Spinal cord (tissue), 10 donors: ENCODE measurements at regions not wholly inside any gene's neighbourhood (a gene's known extent, or its start where the extent isn't known, plus 50 kb on each side); places are given as distances from the start of the nearest gene placed in this dataset. TPM values are rescaled to one million over a fixed set of nuclear protein-coding genes. Genes with fewer than 3 reads are reported as not detected.

Experiments used
- DNase-seq, 6 donors: peaks; one replicate each; pipeline versions ENCODE4 v3.0.0 to v3.0.0-alpha.2; 2013 to 2015; ENCODE audit warnings: low spot score in 6 of 6, low read depth in 4 of 6
- H3K27ac ChIP-seq: one replicate; pipeline ENCODE4 v1.5.1; 2013; ENCODE audit warnings: low read depth, low read length, control low read depth
- H3K27me3 ChIP-seq: one replicate; pipeline ENCODE4 v1.6.1; 2013; ENCODE audit warnings: low read length; ENCODE audit not compliant: control insufficient read depth, insufficient read depth
- H3K36me3 ChIP-seq: one replicate; pipeline ENCODE4 v1.6.1; 2013; ENCODE audit warnings: low read length; ENCODE audit not compliant: control insufficient read depth, insufficient read depth
- H3K4me1 ChIP-seq: one replicate; pipeline ENCODE4 v1.6.1; 2013; ENCODE audit warnings: low read length; ENCODE audit not compliant: control insufficient read depth, insufficient read depth
- H3K4me3 ChIP-seq: one replicate; pipeline ENCODE4 v1.5.1; 2013; ENCODE audit warnings: low read depth, low read length, control low read depth
- H3K9me3 ChIP-seq: one replicate; pipeline ENCODE4 v1.6.1; 2013; ENCODE audit warnings: low read length; ENCODE audit not compliant: control insufficient read depth, insufficient read depth
- WGBS: methylation state at CpG from one replicate; pipeline ENCODE4 v1.1.5; 2013; ENCODE audit warnings: missing lambda C conversion rate; ENCODE audit not compliant: insufficient coverage; 5-methylcytosine and 5-hydroxymethylcytosine counted together
- small RNA-seq: library from RNA; depleted of rRNA; stranded (forward); fragments of <200 nt; gene quantifications from one replicate; pipeline ENCODE3, GENCODE V24; 2014; ENCODE audit warnings: low replicate concordance
- donor health status: healthy.

DNA sequence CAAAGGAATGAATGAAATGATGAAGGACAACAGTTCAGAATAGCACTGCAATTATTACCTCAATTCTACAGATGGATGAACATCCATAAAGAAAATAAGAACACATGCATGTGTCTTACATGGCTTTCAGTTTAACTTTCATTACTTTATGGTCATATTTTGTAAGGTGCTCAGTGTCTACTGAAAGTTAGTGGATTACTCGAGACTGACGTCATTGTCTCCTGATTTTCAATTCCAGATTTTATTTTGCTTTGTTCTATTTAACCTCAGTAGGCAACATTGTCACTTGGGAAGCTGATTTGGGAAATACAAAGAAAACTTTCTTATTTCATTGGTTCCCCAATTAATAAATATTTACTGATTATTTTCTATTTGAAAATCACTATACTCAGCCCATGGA lies 363.7 kb downstream of the CHSY3 start:
- no peaks in the 10 kb centered on the region for H3K4me1 ChIP-seq
- no peak overlapping the region for H3K27ac ChIP-seq
- no peak for DNase-seq
- H3K4me3 ChIP-seq: no peak overlapping the region
- no peaks in the 10 kb centered on the region for H3K36me3 ChIP-seq
- no peaks in the 10 kb centered on the region for H3K27me3 ChIP-seq
- no CpG with 5 or more reads among the region's 2 CpGs for WGBS
- H3K9me3 ChIP-seq: no peaks in the 10 kb centered on the region

DNA sequence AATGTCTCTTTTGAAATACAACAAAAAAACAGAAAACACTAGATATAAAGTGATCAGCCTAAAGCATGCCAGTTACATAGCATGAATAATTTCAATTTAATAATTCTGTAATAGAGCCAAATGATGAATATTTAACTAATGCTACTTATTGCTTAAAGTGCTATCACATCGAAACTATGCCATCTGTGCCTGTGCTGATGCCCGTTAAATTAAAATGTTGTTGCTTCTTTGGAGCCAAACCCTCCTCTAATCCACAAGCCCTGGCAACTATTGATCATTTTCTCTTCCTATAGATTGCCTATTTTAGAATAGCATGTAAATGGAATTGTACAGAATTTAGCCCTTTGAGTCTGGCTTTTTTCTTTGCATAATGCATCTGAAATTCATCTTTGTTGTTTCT lies 356.2 kb downstream of the CHSY3 start:
- Histone ChIP-seq H3K4me1 (no peaks in the 10 kb centered on the region), H3K36me3 (no peaks in the 10 kb centered on the region), H3K4me3 (no peak overlapping the region), H3K9me3 (no peaks in the 10 kb centered on the region), H3K27me3 (no peaks in the 10 kb centered on the region), H3K27ac (no peak overlapping the region)
- DNase-seq: peak in 2 of 6 donors; percentile 51 to 68
- no CpG with 5 or more reads among the region's 2 CpGs for WGBS

DNA sequence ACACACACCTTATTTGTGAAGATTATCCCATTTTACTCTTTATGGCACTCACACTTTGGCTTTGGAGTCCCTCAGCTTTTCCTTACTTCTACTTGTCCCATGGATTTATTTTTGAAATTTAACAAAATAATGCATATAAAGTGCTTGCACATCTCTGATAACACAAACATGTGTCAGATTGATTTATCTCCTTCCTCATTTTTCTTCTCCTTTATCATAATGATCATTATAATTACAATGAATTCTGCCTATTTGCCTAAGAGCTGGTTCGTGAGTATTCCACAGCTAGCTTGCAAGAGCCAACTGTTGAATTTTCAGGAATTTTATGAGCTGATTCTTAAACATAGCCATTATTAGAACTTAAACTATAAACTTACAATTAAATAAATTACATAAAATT lies 347.7 kb downstream of the CHSY3 start:
- Histone ChIP-seq H3K4me1 (no peaks in the 10 kb centered on the region), H3K27ac (no peak overlapping the region), H3K9me3 (no peaks in the 10 kb centered on the region), H3K27me3 (no peaks in the 10 kb centered on the region), H3K4me3 (no peak overlapping the region), H3K36me3 (no peaks in the 10 kb centered on the region)
- DNase-seq: no peak
- no CpG with 5 or more reads among the region's 1 CpG for WGBS

DNA sequence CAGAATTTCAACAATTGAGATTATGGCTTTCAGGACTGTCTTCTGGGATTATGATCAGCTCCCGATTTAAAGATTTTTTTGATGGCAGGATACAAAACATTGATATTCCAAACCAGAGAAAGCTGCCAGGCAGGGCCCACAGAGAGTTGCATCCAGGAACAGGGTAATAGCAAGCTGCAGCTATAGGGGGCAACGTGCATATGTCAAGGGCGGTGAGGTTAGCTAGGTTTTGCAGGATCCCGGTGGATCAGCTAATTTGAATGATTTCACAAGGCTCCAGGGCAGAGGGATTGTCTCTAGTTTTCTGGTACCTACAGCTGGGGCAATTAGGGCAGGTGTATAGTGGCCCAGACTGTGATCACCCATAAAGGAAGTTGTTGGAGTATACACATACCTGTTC lies 339.4 kb downstream of the CHSY3 start:
- no peak overlapping the region for H3K27ac ChIP-seq
- H3K9me3 ChIP-seq: no peaks in the 10 kb centered on the region
- no peaks in the 10 kb centered on the region for H3K4me1 ChIP-seq
- no peaks in the 10 kb centered on the region for H3K27me3 ChIP-seq
- DNase-seq: no peak
- no peaks in the 10 kb centered on the region for H3K36me3 ChIP-seq
- H3K4me3 ChIP-seq: no peak overlapping the region
- WGBS: 81% methylated on average over 3 of the region's 4 CpGs

DNA sequence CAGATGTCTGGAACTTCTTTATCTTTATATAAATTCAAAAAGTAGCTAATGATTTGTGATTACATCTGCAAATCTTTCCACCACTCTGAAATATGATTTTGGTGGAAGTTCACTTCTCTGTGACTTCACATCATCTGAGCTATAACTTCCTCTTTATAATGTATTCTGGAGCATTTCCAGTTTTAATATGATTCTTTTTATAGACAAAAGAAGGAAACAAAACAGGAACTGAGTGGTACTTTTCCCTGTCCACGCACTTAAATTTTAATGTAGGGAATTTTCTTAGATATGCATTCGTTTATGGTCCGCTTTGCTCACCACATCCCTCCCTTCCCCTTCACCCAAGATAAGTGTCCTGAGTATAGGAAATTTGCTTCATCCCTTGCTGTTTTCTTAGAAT lies 333.5 kb downstream of the CHSY3 start:
- WGBS: no CpG with 5 or more reads among the region's 3 CpGs
- Histone ChIP-seq H3K27me3 (no peaks in the 10 kb centered on the region), H3K27ac (no peak overlapping the region), H3K36me3 (no peaks in the 10 kb centered on the region), H3K4me3 (no peak overlapping the region), H3K4me1 (no peaks in the 10 kb centered on the region), H3K9me3 (no peaks in the 10 kb centered on the region)
- DNase-seq: no peak

Small RNAs in the stretch of these regions (small RNA-seq; reads per million reads assigned to genes)
- gene AC113367.2: not detected
- not detected for gene RNU7-53P
